ENCODE measurements at regions not wholly inside any gene's neighbourhood (a gene's known extent, or its start where the extent isn't known, plus 50 kb on each side); places are given as distances from the start of the nearest gene placed in this dataset.

DNA sequence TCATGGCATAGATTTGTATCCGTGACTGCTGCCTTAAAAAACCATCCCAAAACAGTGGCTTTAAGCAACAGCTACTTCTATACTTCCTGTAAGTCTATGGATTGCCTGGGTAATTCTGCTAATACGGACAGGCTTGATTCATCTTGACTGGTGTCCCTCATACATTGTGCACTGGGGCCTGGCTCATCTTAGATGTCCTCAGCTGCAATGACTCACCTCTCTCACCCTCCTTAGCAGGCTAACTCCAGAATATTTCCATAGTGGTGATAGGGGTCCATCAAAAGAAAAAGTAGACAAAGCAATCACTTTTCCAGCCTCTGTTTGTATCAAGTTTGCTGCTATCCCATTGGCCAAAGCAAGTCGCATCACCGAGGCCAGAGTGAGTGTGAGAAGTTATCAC is 409.1 kb upstream of the KAZN start:
- TF ChIP-seq, protein P1, sequence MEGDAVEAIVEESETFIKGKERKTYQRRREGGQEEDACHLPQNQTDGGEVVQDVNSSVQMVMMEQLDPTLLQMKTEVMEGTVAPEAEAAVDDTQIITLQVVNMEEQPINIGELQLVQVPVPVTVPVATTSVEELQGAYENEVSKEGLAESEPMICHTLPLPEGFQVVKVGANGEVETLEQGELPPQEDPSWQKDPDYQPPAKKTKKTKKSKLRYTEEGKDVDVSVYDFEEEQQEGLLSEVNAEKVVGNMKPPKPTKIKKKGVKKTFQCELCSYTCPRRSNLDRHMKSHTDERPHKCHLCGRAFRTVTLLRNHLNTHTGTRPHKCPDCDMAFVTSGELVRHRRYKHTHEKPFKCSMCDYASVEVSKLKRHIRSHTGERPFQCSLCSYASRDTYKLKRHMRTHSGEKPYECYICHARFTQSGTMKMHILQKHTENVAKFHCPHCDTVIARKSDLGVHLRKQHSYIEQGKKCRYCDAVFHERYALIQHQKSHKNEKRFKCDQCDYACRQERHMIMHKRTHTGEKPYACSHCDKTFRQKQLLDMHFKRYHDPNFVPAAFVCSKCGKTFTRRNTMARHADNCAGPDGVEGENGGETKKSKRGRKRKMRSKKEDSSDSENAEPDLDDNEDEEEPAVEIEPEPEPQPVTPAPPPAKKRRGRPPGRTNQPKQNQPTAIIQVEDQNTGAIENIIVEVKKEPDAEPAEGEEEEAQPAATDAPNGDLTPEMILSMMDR (IDR thresholded peaks at IDR 0.05): no peak
- no peak for TF ChIP-seq POLR2A (IDR thresholded peaks at IDR 0.05)

Measured in lower leg skin (tissue), 3 donors.